Memory B cell (primary cell): ENCODE measurements at regions not wholly inside any gene's neighbourhood (a gene's known extent, or its start where the extent isn't known, plus 50 kb on each side); places are given as distances from the start of the nearest gene placed in this dataset.

ENCODE experiments used
- ATAC-seq: fragments of 150-1000 bp; cut with Tn5 transposase; 2 replicates; pipeline ENCODE4 v1.10.0; 2021; ENCODE audit warnings: low read depth, mild to moderate bottlenecking, moderate library complexity
- DNase-seq, 2 donors: peaks; one replicate each; pipeline ENCODE4 v3.0.0; 2022; ENCODE audit warnings: low spot score in 2 of 2
- H3K27ac Mint-ChIP-seq: one replicate; pipeline ENCODE4 v1.8.0; 2022; ENCODE audit warnings: mild to moderate bottlenecking, moderate library complexity, mixed read lengths
- H3K27me3 Mint-ChIP-seq: one replicate; pipeline ENCODE4 v1.8.0; 2022; ENCODE audit warnings: mixed read lengths
- H3K36me3 Mint-ChIP-seq: one replicate; pipeline ENCODE4 v1.8.0; 2022; ENCODE audit warnings: mild to moderate bottlenecking, mixed read lengths
- H3K4me1 Mint-ChIP-seq: one replicate; pipeline ENCODE4 v1.8.0; 2022; ENCODE audit warnings: mixed read lengths
- H3K4me3 Mint-ChIP-seq: one replicate; pipeline ENCODE4 v1.8.0; 2022; ENCODE audit warnings: mild to moderate bottlenecking, moderate library complexity, mixed read lengths
- H3K9me3 Mint-ChIP-seq: one replicate; pipeline ENCODE4 v1.8.0; 2022; ENCODE audit warnings: mixed read lengths

DNA sequence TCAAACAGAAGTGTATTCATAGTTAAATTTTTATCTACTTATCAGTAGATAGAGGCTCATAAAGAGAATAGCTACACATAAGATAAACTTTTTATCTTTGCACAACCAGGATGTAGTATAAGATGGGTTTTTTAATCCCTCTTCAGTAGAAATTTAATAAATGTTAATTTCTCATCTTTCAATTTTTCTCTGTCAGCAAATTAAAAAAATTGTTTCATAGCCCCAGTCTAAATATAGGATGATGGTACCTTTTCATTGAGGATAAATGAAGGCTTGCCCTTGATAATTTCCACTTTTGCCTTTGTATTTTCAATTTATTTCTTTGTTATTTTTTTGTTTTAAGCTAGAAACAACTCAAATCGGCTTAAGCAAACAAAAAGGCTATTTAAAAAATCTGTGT lies 251.2 kb upstream of the NOX3 start:
- Mint-ChIP-seq H3K27me3 (peaks cover 5% of the 10 kb centered on the region), H3K4me1 (no peaks in the 10 kb centered on the region), H3K9me3 (no peaks in the 10 kb centered on the region), H3K36me3 (no peaks in the 10 kb centered on the region), H3K27ac (no peak overlapping the region), H3K4me3 (no peak overlapping the region)
- no peak for ATAC-seq
- no peak for DNase-seq

DNA sequence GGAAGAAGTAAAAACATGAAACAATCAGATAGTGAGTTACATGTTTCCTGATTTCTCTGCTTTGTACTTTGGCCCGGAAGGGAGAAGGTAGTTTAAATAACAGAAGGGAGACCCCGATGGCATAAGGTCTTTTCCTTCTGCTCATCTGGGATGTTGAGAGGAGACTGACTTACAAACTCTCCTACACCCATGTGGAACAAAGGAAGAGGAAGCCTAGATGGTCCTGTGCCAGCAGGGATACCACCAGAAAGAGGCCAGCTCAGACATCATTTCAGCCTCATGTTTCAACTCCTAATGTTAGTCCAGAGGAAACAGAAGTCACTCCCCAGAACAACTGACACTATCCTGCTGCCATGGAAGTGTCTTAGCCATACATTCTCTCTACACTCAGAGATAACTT lies 250.7 kb upstream of the NOX3 start:
- Mint-ChIP-seq H3K9me3 (no peaks in the 10 kb centered on the region), H3K27ac (no peak overlapping the region), H3K27me3 (peaks cover 4% of the 10 kb centered on the region), H3K36me3 (no peaks in the 10 kb centered on the region), H3K4me3 (no peak overlapping the region), H3K4me1 (no peaks in the 10 kb centered on the region)
- ATAC-seq, result no peak
- no peak for DNase-seq

- H3K4me3 Mint-ChIP-seq, result no peak overlapping the region
- H3K9me3 Mint-ChIP-seq, result no peaks in the 10 kb centered on the region
- no peak for DNase-seq
- no peak for ATAC-seq
- no peaks in the 10 kb centered on the region for H3K36me3 Mint-ChIP-seq
- peaks cover 2% of the 10 kb centered on the region for H3K27me3 Mint-ChIP-seq
- H3K27ac Mint-ChIP-seq, result no peak overlapping the region
- no peaks in the 10 kb centered on the region for H3K4me1 Mint-ChIP-seq
These were observed 245.7 kb upstream of the NOX3 start for GRCh38 chr6:155701342-155701741.

DNA sequence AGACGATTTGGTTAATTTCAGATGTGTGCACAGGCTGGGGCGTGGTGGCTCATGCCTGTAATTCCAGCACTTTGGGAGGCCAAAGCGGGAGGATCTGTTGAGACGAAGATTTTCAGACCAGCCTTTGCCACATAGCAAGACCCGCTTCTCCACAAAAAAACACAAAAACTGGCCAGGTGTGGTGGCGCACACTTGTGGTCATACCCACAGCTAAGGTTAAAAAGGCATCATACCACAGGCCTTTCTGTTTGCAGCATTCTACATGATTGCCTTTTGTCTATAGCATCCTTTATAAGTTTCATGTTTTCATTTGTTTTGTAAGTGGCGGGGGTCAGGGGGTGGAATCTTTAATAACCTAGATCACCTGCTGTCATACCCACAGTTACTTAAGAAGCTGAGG lies 239.9 kb upstream of the NOX3 start:
- DNase-seq, result no peak
- Mint-ChIP-seq H3K4me3 (no peak overlapping the region), H3K4me1 (no peaks in the 10 kb centered on the region), H3K27me3 (no peaks in the 10 kb centered on the region), H3K9me3 (no peaks in the 10 kb centered on the region), H3K27ac (no peak overlapping the region), H3K36me3 (no peaks in the 10 kb centered on the region)
- ATAC-seq, result no peak

- Mint-ChIP-seq H3K4me3 (no peak overlapping the region), H3K9me3 (no peaks in the 10 kb centered on the region), H3K27ac (no peak overlapping the region), H3K4me1 (no peaks in the 10 kb centered on the region), H3K27me3 (no peaks in the 10 kb centered on the region), H3K36me3 (no peaks in the 10 kb centered on the region)
- ATAC-seq (no peak), DNase-seq (no peak)
These were observed 238.8 kb upstream of the NOX3 start for GRCh38 chr6:155694419-155694790.

GRCh38 chr6:155693573-155694418 lies 238.2 kb upstream of the NOX3 start:
- H3K27ac Mint-ChIP-seq, result no peak overlapping the region
- ATAC-seq, result no peak
- no peaks in the 10 kb centered on the region for H3K36me3 Mint-ChIP-seq
- H3K9me3 Mint-ChIP-seq, result no peaks in the 10 kb centered on the region
- no peak for DNase-seq
- no peak overlapping the region for H3K4me3 Mint-ChIP-seq
- H3K27me3 Mint-ChIP-seq, result no peaks in the 10 kb centered on the region
- H3K4me1 Mint-ChIP-seq, result no peaks in the 10 kb centered on the region

DNA sequence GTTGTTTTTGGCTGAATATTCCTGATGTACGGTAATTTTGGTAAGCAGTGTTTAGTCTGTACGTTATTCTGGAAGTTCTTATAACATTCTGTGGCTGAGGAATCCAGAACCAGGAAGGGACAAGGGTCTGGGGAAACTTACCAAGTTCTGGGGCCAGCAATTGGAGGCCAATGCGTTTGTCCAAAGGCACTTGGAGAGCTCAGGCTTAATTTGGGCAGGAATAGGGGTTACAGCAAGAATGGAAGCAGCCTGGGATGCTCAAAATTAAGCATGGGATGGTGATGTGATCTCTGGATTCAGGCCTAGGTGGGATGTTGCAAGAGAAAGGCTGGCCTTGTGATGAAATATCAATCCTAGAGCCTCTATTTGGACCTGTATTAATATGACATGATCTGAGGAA lies 235.2 kb upstream of the NOX3 start:
- ATAC-seq, result no peak
- DNase-seq, result no peak
- H3K4me3 Mint-ChIP-seq, result no peak overlapping the region
- no peak overlapping the region for H3K27ac Mint-ChIP-seq
- no peaks in the 10 kb centered on the region for H3K4me1 Mint-ChIP-seq
- H3K9me3 Mint-ChIP-seq, result no peaks in the 10 kb centered on the region
- no peaks in the 10 kb centered on the region for H3K27me3 Mint-ChIP-seq
- H3K36me3 Mint-ChIP-seq, result no peaks in the 10 kb centered on the region

DNA sequence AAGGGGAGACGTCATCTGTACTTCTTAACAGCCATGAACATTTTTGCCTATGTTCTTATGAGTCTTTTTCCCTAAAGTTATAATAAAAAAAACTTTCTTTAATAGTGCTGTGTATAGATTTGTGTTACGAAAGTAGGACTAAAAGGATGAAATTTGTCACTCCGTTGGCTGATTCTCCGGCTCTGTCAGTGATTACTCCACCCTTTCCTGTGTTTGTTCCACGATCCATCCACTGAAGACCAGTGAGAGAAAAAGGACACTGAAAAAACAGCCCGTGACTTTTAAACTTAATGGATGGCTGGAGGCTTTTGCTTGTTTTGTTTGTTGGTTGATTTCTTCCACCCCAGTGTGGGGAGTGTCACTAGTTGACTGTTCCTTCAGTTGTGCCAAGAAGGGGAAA lies 232.0 kb upstream of the NOX3 start:
- H3K27ac Mint-ChIP-seq, result no peak overlapping the region
- H3K4me1 Mint-ChIP-seq, result no peaks in the 10 kb centered on the region
- ATAC-seq, result no peak
- H3K4me3 Mint-ChIP-seq, result no peak overlapping the region
- H3K9me3 Mint-ChIP-seq, result no peaks in the 10 kb centered on the region
- no peak for DNase-seq
- H3K27me3 Mint-ChIP-seq, result no peaks in the 10 kb centered on the region
- no peaks in the 10 kb centered on the region for H3K36me3 Mint-ChIP-seq

DNA sequence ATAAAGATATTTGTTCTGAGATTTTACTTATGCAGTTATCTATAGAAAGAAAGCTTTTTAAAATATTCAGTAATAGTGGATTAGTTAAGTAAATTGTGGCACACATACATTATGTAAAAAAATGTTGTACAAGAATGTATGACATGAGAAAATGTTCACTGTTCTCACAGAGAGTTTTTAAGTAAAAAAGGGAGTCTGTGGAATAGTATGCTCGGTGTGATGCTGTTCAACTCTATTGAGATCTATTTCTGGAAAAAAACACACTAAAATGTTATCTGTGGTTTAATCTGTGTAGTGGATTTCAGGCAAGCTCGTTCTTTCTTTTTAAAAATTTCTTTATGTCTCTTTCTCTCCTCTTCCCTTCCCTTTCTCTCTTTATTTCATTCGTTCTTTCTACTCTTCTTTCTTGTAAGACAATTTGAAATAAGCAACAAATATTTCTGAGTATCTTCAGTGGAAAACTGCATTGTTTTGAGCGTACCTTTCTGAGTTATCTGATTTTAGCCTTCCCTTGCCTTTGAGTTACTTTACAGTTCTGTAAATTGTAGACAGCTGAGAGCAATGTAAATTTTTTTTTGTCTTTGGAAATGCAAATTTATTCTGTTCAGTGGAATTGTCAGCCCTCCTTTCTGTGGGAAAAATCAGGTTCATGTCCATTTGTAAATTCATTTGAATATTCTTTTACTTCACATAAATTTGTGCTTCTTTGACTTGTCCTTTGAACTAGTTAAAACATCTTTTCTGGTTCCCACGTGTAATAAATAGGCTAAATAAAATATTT lies 229.0 kb upstream of the NOX3 start:
- Mint-ChIP-seq H3K9me3 (no peaks in the 10 kb centered on the region), H3K4me3 (no peak overlapping the region), H3K27ac (no peak overlapping the region), H3K27me3 (no peaks in the 10 kb centered on the region), H3K4me1 (no peaks in the 10 kb centered on the region), H3K36me3 (no peaks in the 10 kb centered on the region)
- no peak for DNase-seq
- no peak for ATAC-seq

GRCh38 chr6:155678361-155678760 lies 222.7 kb upstream of the NOX3 start:
- Mint-ChIP-seq H3K27me3 (peaks cover 4% of the 10 kb centered on the region), H3K4me1 (no peaks in the 10 kb centered on the region), H3K36me3 (no peaks in the 10 kb centered on the region), H3K4me3 (no peak overlapping the region), H3K27ac (no peak overlapping the region), H3K9me3 (no peaks in the 10 kb centered on the region)
- DNase-seq (no peak), ATAC-seq (no peak)

DNA sequence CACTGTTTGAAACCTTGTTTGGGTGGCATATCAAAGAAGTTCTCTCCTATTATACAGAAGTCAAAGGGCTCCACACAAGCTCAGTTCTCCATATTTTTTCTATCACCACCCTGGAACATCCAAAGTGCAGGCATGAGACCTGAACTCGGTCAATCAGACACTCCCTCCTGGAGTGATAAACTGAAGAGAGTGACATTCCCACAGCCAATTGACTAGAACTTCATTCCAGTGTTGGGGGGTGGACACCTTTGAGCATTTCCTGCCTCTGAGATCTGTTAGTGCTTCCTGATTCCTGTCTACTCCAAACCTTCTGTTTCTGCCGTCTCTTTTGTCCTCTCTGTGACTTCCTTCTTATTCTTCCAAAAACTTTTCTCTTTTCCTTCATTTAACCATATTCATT lies 220.7 kb upstream of the NOX3 start:
- no peaks in the 10 kb centered on the region for H3K9me3 Mint-ChIP-seq
- H3K36me3 Mint-ChIP-seq, result no peaks in the 10 kb centered on the region
- no peak for ATAC-seq
- H3K27ac Mint-ChIP-seq, result no peak overlapping the region
- no peaks in the 10 kb centered on the region for H3K4me1 Mint-ChIP-seq
- H3K4me3 Mint-ChIP-seq, result no peak overlapping the region
- peaks cover 5% of the 10 kb centered on the region for H3K27me3 Mint-ChIP-seq
- no peak for DNase-seq

- no peaks in the 10 kb centered on the region for H3K9me3 Mint-ChIP-seq
- DNase-seq (no peak), ATAC-seq (no peak)
- H3K36me3 Mint-ChIP-seq, result no peaks in the 10 kb centered on the region
- no peak overlapping the region for H3K27ac Mint-ChIP-seq
- peaks cover 4% of the 10 kb centered on the region for H3K27me3 Mint-ChIP-seq
- H3K4me3 Mint-ChIP-seq, result no peak overlapping the region
- no peaks in the 10 kb centered on the region for H3K4me1 Mint-ChIP-seq
These were observed 215.0 kb upstream of the NOX3 start for GRCh38 chr6:155670655-155671054.

DNA sequence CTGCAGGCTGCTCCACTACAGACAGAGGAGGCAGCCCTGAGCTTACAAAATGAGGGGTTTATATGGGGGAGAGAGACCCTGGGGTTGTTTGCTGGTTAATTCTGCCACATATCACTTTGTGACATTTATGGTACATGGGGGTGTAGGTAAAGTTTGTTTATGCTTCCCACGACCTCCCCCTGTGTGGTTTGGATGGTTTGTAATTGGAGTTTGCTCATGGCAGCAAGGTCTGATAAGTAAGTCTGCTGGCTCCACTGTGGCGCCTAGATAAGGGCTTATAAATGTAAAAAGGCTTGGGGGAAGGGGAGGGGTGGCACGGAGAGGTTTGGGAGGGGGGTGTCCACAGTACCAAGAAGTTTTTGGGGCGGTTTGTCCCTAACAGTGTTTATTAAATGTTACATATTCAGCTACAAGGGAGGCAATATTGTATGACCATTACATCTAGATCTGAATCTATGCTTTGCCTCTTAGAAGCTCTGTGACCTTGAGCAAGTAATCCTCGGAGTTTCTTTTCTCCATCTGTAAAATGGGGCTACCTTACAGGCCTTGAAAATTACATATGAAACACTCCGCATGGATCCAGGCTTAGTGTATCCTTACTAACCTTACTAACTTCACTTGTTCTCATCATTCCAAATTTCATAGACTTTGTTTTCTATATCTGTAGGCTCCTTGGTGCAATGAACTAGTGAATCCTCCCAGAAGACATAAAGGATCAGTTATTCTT lies 204.8 kb upstream of the NOX3 start:
- Mint-ChIP-seq H3K4me3 (no peak overlapping the region), H3K9me3 (peaks cover 7% of the 10 kb centered on the region), H3K36me3 (no peaks in the 10 kb centered on the region), H3K27ac (no peak overlapping the region), H3K4me1 (no peaks in the 10 kb centered on the region), H3K27me3 (peaks cover 3% of the 10 kb centered on the region)
- ATAC-seq, result no peak
- no peak for DNase-seq

DNA sequence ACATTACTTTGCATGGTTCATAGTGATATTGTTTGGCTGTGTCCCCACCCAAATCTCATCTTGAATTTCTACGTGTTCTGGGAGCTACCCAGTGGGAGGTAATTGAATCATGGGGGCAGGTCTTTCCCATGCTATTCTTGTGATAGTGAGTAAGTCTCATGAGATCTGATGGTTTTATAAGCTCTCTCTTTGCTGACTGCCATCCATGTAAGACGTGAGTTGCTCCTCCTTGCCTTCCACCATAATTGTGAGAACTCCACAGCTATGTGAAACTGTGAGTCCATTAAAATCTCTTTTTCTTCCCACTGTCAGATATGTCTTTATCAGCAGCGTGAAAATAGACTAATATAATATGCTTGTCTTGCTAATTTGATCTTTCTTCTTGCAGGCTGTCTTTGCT lies 200.4 kb upstream of the NOX3 start:
- Mint-ChIP-seq H3K4me3 (no peak overlapping the region), H3K27me3 (peaks cover 4% of the 10 kb centered on the region), H3K9me3 (peaks cover 11% of the 10 kb centered on the region), H3K27ac (no peak overlapping the region), H3K36me3 (peaks cover 2% of the 10 kb centered on the region), H3K4me1 (no peaks in the 10 kb centered on the region)
- no peak for DNase-seq
- ATAC-seq, result no peak
